KG1 (cell line): ENCODE measurements at regions not wholly inside any gene's neighbourhood (a gene's known extent, or its start where the extent isn't known, plus 50 kb on each side); places are given as distances from the start of the nearest gene placed in this dataset.
"Not testable (repeated sequence)": the region's sequence is repeated elsewhere in the genome, so short reads cannot be mapped to it uniquely, and the experiment has no call there.

ENCODE experiments used
- DNase-seq: peaks from one replicate; lab custom pipeline; 2025; lab: John Stamatoyannopoulos, UW

DNA sequence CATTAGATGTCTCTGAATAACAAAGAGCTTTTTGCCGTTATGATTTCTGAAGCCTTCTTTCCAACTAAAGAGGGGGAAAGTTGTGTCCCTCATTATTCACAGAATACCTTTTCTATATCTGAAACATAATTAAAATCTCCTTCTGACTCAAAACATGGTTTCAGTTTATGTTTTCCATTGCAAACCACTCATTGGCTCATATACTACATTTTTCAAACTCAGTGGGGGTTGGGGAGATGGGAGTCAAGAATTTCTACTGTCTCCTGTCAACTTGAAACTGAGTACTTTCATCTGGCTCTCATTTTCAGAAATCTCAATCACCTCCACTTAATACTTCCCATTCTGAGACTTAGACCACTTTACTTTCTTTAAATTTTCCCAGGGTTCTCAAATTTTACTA, 1839.5 kb upstream of the PCDH10 start:
- DNase-seq, result no peak

GRCh38 chr4:131316086-131316485, 1833.0 kb upstream of the PCDH10 start:
- no peak for DNase-seq

DNA sequence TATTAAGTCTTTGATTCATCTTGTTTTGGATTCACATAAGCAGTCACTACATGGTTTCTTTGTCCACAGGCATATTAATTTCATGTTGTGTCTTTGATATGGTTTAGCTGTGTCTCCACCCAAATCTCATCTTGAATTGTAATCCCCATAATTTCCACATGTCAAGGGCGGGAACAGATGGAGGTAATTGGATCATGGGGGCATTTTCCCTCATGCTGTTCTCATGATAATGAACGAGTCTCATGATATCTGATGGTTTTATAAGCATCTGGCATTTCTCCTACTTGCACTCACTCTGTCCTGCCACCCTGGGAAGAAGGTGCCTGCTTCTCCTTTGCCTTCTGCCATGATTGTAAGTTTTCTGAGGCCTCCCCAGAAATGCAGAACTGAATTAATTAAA, 1811.2 kb upstream of the PCDH10 start:
- no peak for DNase-seq

- no peak for DNase-seq
Observed at GRCh38 chr4:131339137-131339536, 1810.0 kb upstream of the PCDH10 start.

- no peak for DNase-seq
Observed at GRCh38 chr4:131344761-131345160, 1804.3 kb upstream of the PCDH10 start.

GRCh38 chr4:131347816-131348215, 1801.3 kb upstream of the PCDH10 start:
- no peak for DNase-seq

GRCh38 chr4:131348263-131348662, 1800.8 kb upstream of the PCDH10 start:
- DNase-seq, result no peak

GRCh38 chr4:131352371-131352770, 1796.7 kb upstream of the PCDH10 start:
- DNase-seq, result not testable (repeated sequence)

DNA sequence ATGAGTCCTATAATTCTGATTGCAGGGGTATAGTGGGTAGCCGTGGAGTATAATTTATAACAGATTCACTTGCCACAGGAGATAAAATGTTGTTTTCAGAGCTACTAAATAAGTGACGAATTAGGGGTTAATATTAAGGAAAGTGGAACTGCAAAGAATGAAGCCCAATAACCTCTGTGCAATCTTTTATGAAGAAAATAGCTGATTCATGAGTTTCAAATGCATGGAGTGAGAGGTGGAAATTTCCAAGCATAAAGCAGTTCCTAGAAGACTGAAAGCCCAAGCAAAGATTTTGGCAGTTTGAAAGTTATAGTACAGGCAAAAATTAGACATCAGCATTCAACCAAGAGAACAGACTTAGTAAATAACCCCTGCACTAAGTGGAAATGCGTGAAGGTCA, 1782.4 kb upstream of the PCDH10 start:
- no peak for DNase-seq

- no peak for DNase-seq
Observed at GRCh38 chr4:131367441-131367840, 1781.7 kb upstream of the PCDH10 start.

GRCh38 chr4:131370846-131371245, 1778.2 kb upstream of the PCDH10 start:
- no peak for DNase-seq

- no peak for DNase-seq
Observed at GRCh38 chr4:131381055-131381454, 1768.0 kb upstream of the PCDH10 start.

- no peak for DNase-seq
Observed at GRCh38 chr4:131382839-131383238, 1766.3 kb upstream of the PCDH10 start.

GRCh38 chr4:131388277-131388676, 1760.8 kb upstream of the PCDH10 start:
- no peak for DNase-seq

DNA sequence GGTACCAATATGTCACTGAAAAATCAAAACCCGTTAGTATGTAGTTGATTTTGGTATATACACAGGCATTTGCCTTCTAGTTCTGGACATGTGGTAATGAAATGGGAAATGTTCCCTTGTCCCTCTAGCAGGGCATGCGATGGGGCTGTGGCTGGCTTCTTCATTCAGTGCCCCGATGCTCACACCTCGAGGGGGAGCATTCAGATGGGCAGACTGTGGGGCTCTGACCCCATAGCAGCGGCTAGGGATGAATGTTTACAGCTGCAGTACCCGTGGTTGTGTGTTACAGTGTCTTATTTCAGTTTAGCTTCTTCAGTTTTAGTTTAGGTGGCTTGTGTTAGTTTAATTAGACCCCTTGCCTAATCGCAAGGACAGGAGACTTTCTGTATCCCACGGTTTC, 1741.0 kb upstream of the PCDH10 start:
- no peak for DNase-seq

GRCh38 chr4:131411393-131411792, 1737.7 kb upstream of the PCDH10 start:
- DNase-seq, result no peak

DNA sequence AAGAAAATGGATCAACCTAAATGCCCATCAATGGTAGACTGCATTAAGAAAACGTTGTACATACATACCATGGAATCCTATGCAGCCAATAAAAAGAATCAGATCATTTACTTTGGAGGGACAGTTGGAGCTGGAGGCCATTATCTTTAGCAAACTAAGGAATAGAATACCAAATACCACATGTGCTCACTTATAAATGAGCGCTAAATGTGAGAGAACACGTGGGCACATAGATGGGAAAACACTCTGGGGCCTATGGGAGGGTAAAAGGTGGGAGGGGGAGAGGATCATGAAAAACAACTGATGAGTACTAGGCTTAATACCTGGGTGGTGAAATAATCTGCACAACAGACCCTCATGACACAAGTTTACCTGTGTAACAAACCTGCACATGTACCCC, 1729.9 kb upstream of the PCDH10 start:
- DNase-seq, result no peak

GRCh38 chr4:131426023-131426758, 1722.9 kb upstream of the PCDH10 start:
- no peak for DNase-seq

DNA sequence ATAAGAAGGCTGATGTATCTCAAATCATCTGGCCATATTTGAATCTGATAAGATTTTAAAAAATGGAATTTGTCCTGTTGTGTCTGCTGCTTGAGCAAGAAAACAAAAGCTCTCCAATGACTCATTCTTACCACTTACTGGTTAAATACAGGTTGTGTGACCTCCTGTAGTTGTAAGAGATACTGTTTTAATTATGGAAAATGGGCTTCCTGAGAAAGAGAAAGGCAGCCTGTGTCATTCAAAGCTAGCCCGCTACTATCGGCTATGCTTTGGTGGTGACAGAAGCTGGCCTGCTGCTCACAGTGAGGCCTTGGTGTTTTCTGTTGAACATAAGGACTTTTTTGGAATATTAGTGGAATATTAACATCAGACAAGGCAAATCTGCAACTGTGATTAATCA, 1722.1 kb upstream of the PCDH10 start:
- no peak for DNase-seq

GRCh38 chr4:131430302-131430701, 1718.8 kb upstream of the PCDH10 start:
- DNase-seq, result no peak

- no peak for DNase-seq
Observed at GRCh38 chr4:131441004-131441688, 1707.9 kb upstream of the PCDH10 start.

DNA sequence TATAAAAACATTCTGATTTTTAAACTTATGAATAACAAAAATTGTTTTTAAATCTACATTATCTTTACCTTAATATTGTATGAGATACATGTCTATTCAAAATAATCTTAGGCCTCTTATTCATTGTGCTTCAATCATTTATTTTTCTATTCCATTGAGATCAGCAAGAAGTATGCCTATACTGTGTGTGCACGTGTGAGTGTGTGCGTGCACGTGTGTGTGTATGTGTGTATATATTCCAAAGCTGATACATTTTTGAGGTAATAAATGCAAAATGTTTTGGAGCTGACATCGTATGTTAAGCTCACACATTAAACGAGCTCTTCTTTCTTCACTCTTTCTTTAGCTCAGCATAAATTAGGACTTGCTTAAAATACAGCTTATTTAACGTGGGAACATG, 1701.2 kb upstream of the PCDH10 start:
- DNase-seq, result no peak

DNA sequence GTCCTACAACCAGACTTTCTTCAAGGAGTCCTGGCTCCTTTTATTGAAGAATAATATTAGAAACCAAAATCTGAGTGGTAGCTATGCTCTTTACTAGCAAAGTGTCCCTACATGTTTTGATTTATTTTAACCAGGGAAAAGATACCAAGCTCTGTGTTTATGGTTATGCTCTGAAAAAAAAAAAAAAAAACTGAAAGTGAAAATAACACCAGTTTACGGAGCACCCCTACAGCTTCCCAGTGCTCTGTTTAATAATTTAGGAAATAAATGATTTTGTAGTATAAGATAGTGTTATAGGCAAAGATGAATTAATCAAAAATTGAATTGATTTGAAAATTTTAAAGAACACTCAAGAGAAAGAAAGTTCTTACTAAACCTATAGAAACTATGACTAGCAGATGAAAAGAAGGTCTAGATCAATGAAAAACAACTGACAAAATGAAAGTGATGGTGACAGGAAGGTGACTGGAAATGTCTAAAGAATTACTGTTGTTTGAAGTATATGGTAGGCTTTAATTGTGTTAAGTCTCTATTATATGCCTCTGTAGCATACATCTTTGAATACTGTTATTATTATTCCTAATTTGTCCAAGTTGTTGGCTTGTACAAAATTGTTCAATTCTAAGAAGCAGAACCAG, 1698.4 kb upstream of the PCDH10 start:
- no peak for DNase-seq
